GM19035 (cell line): ENCODE measurements at regions not wholly inside any gene's neighbourhood (a gene's known extent, or its start where the extent isn't known, plus 50 kb on each side); places are given as distances from the start of the nearest gene placed in this dataset.

Experiments used
- ATAC-seq: cut with Tn5 transposase; IDR thresholded peaks from one replicate; pipeline ENCODE4 v1.9.1; 2021; ENCODE audit not compliant: unreplicated experiment

GRCh38 chr12:89947437-89948270 lies 239.0 kb upstream of the ATP2B1 start:
- ATAC-seq = no peak

GRCh38 chr12:89946518-89947135 lies 238.0 kb upstream of the ATP2B1 start:
- no peak for ATAC-seq

- ATAC-seq = no peak
These were observed 236.5 kb upstream of the ATP2B1 start for GRCh38 chr12:89945123-89945522.

GRCh38 chr12:89943463-89943862 lies 234.8 kb upstream of the ATP2B1 start:
- ATAC-seq = no peak

- ATAC-seq = no peak
These were observed 232.8 kb upstream of the ATP2B1 start for GRCh38 chr12:89941436-89941835.

- no peak for ATAC-seq
These were observed 231.0 kb upstream of the ATP2B1 start for GRCh38 chr12:89939522-89940215.

GRCh38 chr12:89936631-89937030 lies 228.0 kb upstream of the ATP2B1 start:
- no peak for ATAC-seq

DNA sequence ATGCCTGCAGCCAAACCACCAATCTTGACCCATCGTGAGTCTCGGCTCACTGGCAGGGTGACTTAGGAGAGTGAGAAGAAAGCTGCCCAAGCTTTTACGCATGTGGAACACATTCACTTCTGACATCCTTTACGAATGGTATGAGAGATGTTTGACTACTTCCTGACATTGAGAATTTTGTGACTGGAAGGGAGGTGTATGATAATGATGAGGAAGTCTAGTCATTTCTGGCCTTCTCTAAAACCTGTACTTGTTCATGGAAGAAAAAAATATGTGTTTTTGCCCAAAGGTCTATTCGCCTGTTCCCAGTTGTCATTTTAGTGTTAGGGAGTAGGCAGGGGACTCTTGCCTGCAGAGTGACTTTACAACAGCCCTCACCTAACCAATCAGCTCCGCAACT lies 227.2 kb upstream of the ATP2B1 start:
- peak; percentile 75 for ATAC-seq

- no peak for ATAC-seq
These were observed 225.3 kb upstream of the ATP2B1 start for GRCh38 chr12:89933911-89934310.

- no peak for ATAC-seq
These were observed 224.3 kb upstream of the ATP2B1 start for GRCh38 chr12:89932954-89933353.

- ATAC-seq = peak; percentile 25
These were observed 219.8 kb upstream of the ATP2B1 start for GRCh38 chr12:89928467-89928866.

DNA sequence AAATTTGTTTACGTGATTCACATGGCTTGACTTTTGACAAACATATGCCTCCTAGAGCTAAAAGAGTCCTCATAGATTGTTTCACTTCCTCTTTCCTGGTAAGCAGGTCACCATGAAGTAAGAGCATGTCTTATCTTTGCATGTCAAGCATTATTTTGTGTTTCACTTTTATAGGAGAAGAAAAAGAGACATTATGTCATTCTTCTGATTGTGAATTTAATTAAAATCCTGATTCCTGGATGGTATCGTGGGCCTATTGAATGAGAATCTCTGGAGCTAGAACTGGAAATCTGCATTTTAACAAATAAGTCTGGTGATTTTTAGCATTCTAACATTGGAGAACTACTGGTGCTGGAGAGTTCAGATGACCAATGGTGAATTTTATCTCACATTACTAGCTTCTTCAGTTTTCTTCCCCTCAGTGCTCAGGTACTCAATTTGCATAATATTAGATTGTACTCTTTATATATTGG lies 218.6 kb upstream of the ATP2B1 start:
- ATAC-seq = peak; percentile 99

DNA sequence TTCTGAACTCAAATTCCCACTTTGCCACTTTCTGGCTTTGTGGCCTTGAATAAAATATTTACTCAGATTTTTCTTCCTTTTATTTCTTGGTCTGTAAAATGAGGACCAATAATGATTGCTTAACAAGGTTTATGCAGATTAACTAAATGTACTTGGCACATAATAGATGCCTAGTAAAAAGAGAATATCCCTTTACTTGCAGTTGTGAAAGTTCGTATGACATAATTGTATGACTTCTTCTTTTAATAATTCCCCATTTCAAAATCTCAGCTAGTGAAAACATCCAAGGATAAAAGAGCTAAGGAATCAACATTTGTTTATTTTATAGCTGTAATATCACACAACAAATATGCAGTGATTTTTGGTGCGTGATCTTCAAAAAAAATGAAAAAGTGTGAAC lies 215.6 kb upstream of the ATP2B1 start:
- ATAC-seq = no peak

GRCh38 chr12:89923091-89923490 lies 214.5 kb upstream of the ATP2B1 start:
- no peak for ATAC-seq

- no peak for ATAC-seq
These were observed 212.2 kb upstream of the ATP2B1 start for GRCh38 chr12:89920866-89921265.

DNA sequence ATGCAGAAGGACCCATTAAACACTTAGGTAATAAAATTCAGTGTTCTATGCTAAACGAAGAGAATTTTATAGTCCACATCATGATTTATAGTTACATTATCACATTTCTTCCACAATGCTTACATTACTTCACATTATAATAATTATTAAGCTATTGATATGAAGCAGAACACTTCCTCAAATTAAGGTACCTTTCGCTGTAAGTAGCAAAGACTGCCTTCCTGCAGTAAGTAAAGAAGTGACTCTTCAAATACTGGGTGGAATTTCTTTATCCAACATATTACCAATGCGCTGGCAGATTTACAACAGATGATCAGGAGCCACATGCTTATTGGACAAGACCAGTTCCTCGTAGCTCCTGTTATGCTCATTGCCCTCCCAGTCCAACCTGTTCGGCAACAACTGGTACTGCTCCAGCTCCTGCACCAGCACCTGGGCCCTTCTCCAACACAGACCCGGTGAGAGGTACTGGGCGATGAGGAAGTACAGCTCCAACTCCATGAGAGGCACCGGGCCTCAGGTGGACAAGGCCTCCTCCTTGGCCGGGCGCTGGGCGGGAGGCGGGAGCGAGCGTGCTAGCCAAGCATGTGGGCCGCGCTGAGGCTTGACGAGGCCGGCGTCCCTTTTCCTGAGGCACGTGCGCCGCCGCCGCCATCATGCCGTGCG lies 210.7 kb upstream of the ATP2B1 start:
- ATAC-seq = no peak

GRCh38 chr12:89918172-89918846 lies 209.7 kb upstream of the ATP2B1 start:
- no peak for ATAC-seq

- no peak for ATAC-seq
These were observed 201.1 kb upstream of the ATP2B1 start for GRCh38 chr12:89909753-89910152.

- ATAC-seq = no peak
These were observed 199.0 kb upstream of the ATP2B1 start for GRCh38 chr12:89907659-89908058.

DNA sequence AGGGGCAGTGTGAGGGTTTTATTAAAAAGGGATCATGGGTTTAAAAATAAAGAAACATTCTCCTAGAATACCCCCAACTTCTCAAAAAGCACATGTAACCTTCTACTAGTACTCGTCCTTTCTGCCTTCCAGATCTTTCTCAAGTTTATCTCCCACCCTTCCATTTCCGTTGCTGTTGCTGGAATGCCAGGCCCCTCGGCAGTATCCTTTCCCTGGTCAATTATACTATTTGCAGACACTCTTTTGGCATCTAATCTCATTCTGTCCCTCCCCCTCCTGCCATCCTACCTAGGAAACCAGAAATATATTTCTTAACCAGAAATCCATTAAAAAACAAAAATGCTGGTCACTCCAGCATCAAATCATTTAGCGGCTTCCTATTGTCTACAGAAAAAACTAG lies 198.2 kb upstream of the ATP2B1 start:
- no peak for ATAC-seq

- ATAC-seq = no peak
These were observed 197.5 kb upstream of the ATP2B1 start for GRCh38 chr12:89906178-89906577.
